ENCODE measurements at regions not wholly inside any gene's neighbourhood (a gene's known extent, or its start where the extent isn't known, plus 50 kb on each side); places are given as distances from the start of the nearest gene placed in this dataset.

- TF ChIP-seq CTCF (IDR thresholded peaks at IDR 0.05; ENCODE audit: poor library complexity) (no peak), EZH2 (IDR thresholded peaks at IDR 0.05; ENCODE audit: borderline replicate concordance) (no peak)
These were observed 73.9 kb downstream of the MRM1 start for GRCh38 chr17:36675250-36675649.

All from hepatocyte (in vitro differentiated cells).